Mucosa of descending colon (tissue), 3 donors: ENCODE measurements at regions not wholly inside any gene's neighbourhood (a gene's known extent, or its start where the extent isn't known, plus 50 kb on each side); places are given as distances from the start of the nearest gene placed in this dataset.

ENCODE experiments used
- ATAC-seq: fragments of 200-7000 bp; cut with Tn5 transposase; one replicate; pipeline ENCODE4 v1.9.1; 2020; ENCODE audit warnings: mild to moderate bottlenecking, moderate library complexity
- DNase-seq, 3 donors: peaks; one replicate each; pipeline ENCODE4 v3.0.0-alpha.2; 2020
- H3K36me3 ChIP-seq: fragments of 200-600 bp; one replicate; pipeline ENCODE4 v1.8.0; 2021; ENCODE audit warnings: low read depth, mild to moderate bottlenecking
- H3K4me1 ChIP-seq: fragments of 200-600 bp; one replicate; pipeline ENCODE4 v1.8.0; 2021; ENCODE audit warnings: low read depth, mild to moderate bottlenecking
- H3K4me3 ChIP-seq: fragments of 200-600 bp; one replicate; pipeline ENCODE4 v1.8.0; 2021; ENCODE audit warnings: mild to moderate bottlenecking
- H3K9me3 ChIP-seq: fragments of 200-600 bp; one replicate; pipeline ENCODE4 v1.8.0; 2021; ENCODE audit warnings: mild to moderate bottlenecking
- CTCF ChIP-seq: fragments of 200-600 bp; IDR thresholded peaks from one replicate; pipeline ENCODE4 v1.8.0; 2022; ENCODE audit warnings: antibody characterized with exemption, mild to moderate bottlenecking
- intact Hi-C, 2 donors: fragments of 100-400 bp; cut with DNase I in 1 of 2; cut with micrococcal nuclease in 1 of 2; formaldehyde crosslinking; loops; one replicate each; pipeline versions ENCODE4 v1.11.0 to v1.11.1; 2022; cut with DNase I, micrococcal nuclease
- donor health status: DM: no; HTN: no; CAD: no; lungs with moderate emphysema.
- donor health status: DM: no; HTN: no; CAD: no.
- donor health status: DM: no; HTN: yes; CAD: no.

GRCh38 chr11:82373781-82374542, 359.7 kb downstream of the FAM181B start:
- intact Hi-C loops: no loop called here

GRCh38 chr11:82365351-82365750, 368.3 kb downstream of the FAM181B start:
- H3K4me1 ChIP-seq: no peaks in the 10 kb centered on the region
- H3K36me3 ChIP-seq: no peaks in the 10 kb centered on the region
- no peak for TF ChIP-seq CTCF
- no peak for DNase-seq
- ATAC-seq: no peak
- H3K9me3 ChIP-seq: no peaks in the 10 kb centered on the region
- H3K4me3 ChIP-seq: no peak overlapping the region
- intact Hi-C loops: no loop called here

More at GRCh38 chr11:82373781-82374542, 359.7 kb downstream of the FAM181B start:
- Histone ChIP-seq H3K9me3 (no peaks in the 10 kb centered on the region), H3K36me3 (no peaks in the 10 kb centered on the region), H3K4me3 (no peak overlapping the region), H3K4me1 (no peaks in the 10 kb centered on the region)
- no peak for ATAC-seq
- no peak for DNase-seq
- TF ChIP-seq CTCF: no peak

GRCh38 chr11:82356316-82356715, 377.3 kb downstream of the FAM181B start:
- no peaks in the 10 kb centered on the region for H3K9me3 ChIP-seq
- TF ChIP-seq CTCF: no peak
- H3K4me1 ChIP-seq: no peaks in the 10 kb centered on the region
- intact Hi-C loops: no loop called here
- ATAC-seq (no peak), DNase-seq (no peak)
- no peaks in the 10 kb centered on the region for H3K36me3 ChIP-seq
- no peak overlapping the region for H3K4me3 ChIP-seq

- H3K9me3 ChIP-seq: no peaks in the 10 kb centered on the region
- intact Hi-C loops: no loop called here
- no peak overlapping the region for H3K4me3 ChIP-seq
- DNase-seq (no peak), ATAC-seq (no peak)
- H3K4me1 ChIP-seq: no peaks in the 10 kb centered on the region
- TF ChIP-seq CTCF: no peak
- no peaks in the 10 kb centered on the region for H3K36me3 ChIP-seq
Measured at GRCh38 chr11:82355313-82355823, 378.3 kb downstream of the FAM181B start.

GRCh38 chr11:82326853-82327252, 406.8 kb downstream of the FAM181B start:
- Histone ChIP-seq H3K4me3 (no peak overlapping the region), H3K9me3 (no peaks in the 10 kb centered on the region), H3K36me3 (no peaks in the 10 kb centered on the region), H3K4me1 (no peaks in the 10 kb centered on the region)
- intact Hi-C loops: no loop called here
- ATAC-seq (no peak), DNase-seq (no peak)
- TF ChIP-seq CTCF: no peak
